H1 (cell line): ENCODE measurements at regions not wholly inside any gene's neighbourhood (a gene's known extent, or its start where the extent isn't known, plus 50 kb on each side); places are given as distances from the start of the nearest gene placed in this dataset.
"Not testable (repeated sequence)": the region's sequence is repeated elsewhere in the genome, so short reads cannot be mapped to it uniquely, and the experiment has no call there.

ENCODE experiments used
- MAFK ChIP-seq: IDR thresholded peaks from 2 replicates; pipeline ENCODE4 v1.6.1; 2012; ENCODE audit warnings: low read depth, mild to moderate bottlenecking, improper control_type of control experiment, low read length
- POLR2A ChIP-seq, 2 experiments: IDR thresholded peaks; 1 replicate in 1 of 2; 2 replicates in 1 of 2; pipeline ENCODE4 v1.6.1; 2011; ENCODE audit warnings: low read depth in 2 of 2, low read length in 2 of 2, mild to moderate bottlenecking in 2 of 2; ENCODE audit errors: control extremely low read depth in 1 of 2
- TF ChIP-seq, protein P1 (sequence below), 3 experiments: IDR thresholded peaks; 1 replicate in 2 of 3; 2 replicates in 1 of 3; pipeline versions ENCODE4 v1.5.1 to v1.6.1; 2011; ENCODE audit warnings: low read length in 3 of 3, mild to moderate bottlenecking in 3 of 3, inconsistent platforms in 2 of 3, low read depth in 1 of 3, moderate library complexity in 1 of 3; ENCODE audit not compliant: insufficient read depth in 1 of 3; ENCODE audit errors: control extremely low read depth in 1 of 3
- TF ChIP-seq, protein P2 (sequence below): IDR thresholded peaks from 2 replicates; pipeline ENCODE4 v1.6.1; 2012; ENCODE audit warnings: inconsistent platforms

DNA sequence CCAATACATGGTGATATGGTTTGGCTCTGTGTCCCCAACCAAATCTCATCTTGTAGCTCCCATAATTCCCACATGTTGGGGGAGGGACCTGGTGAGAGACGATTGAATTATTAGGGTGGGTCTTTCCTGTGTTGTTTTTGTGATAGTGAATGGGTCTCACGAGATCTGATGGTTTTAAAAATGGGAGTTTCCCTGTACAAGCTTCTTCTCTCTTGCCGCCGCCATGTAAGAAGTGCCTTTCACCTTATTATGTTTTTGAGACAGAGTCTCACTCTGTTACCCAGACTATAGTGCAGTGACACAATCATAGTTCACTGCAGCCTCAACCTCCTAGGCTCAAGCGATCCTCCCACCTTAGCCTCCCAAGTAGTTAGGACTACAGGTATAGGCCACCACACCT lies 629.1 kb downstream of the QKI start:
- not testable (repeated sequence) for TF ChIP-seq POLR2A (IDR thresholded peaks at IDR 0.05; ENCODE audit: control extremely low read depth in 1 of 2, low read depth in 2 of 2, low read length in 2 of 2); MAFK
- TF ChIP-seq, protein P1, sequence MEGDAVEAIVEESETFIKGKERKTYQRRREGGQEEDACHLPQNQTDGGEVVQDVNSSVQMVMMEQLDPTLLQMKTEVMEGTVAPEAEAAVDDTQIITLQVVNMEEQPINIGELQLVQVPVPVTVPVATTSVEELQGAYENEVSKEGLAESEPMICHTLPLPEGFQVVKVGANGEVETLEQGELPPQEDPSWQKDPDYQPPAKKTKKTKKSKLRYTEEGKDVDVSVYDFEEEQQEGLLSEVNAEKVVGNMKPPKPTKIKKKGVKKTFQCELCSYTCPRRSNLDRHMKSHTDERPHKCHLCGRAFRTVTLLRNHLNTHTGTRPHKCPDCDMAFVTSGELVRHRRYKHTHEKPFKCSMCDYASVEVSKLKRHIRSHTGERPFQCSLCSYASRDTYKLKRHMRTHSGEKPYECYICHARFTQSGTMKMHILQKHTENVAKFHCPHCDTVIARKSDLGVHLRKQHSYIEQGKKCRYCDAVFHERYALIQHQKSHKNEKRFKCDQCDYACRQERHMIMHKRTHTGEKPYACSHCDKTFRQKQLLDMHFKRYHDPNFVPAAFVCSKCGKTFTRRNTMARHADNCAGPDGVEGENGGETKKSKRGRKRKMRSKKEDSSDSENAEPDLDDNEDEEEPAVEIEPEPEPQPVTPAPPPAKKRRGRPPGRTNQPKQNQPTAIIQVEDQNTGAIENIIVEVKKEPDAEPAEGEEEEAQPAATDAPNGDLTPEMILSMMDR (IDR thresholded peaks at IDR 0.05; ENCODE audit: control extremely low read depth in 1 of 3, insufficient read depth in 1 of 3, low read depth in 1 of 3, low read length in 3 of 3) = not testable (repeated sequence)
- TF ChIP-seq, protein P2, sequence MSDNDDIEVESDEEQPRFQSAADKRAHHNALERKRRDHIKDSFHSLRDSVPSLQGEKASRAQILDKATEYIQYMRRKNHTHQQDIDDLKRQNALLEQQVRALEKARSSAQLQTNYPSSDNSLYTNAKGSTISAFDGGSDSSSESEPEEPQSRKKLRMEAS = not testable (repeated sequence)
